Fibroblast of skin of abdomen (primary cell): ENCODE measurements at regions not wholly inside any gene's neighbourhood (a gene's known extent, or its start where the extent isn't known, plus 50 kb on each side); places are given as distances from the start of the nearest gene placed in this dataset.

ENCODE experiments used
- DNase-seq: peaks from one replicate; pipeline ENCODE4 v3.0.0-alpha.2; 2013

DNA sequence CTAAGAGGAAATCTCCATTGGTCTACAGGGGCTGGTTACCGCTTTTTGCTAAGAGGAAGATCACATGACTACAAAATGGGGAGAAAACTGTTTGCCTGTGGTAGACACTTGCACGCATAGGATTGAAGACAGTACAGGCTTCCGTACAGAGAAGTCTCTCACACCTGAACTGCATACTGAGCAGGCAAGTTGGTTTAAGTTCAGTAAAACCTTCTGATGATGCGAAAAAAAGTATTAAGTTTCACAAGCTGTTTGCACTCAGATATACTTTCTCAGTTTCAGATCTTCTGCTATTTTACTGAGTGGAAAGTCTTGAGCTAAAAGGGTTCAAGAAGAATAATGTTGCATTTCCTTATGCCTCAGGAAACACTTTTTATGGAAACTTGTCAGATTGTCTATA is 292.2 kb upstream of the MC4R start:
- no peak for DNase-seq

DNA sequence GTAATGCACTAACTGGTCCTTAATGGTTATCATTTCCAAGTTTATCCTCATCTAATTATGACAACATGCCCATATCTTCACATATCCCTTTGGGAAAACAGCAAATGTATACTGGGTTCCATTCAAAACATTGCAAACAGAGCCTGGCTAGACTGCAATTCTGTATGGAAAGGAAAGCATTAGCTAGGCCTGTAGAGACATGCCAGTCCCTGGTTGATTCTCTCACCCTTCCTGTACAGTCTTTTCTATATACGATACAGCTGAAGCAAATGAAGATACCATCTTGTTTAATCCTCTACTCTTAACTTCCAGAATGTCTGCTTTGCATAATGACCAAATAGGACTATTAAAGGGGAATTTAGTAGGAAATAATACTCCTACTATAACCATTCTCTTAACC is 294.4 kb upstream of the MC4R start:
- DNase-seq, result no peak

DNA sequence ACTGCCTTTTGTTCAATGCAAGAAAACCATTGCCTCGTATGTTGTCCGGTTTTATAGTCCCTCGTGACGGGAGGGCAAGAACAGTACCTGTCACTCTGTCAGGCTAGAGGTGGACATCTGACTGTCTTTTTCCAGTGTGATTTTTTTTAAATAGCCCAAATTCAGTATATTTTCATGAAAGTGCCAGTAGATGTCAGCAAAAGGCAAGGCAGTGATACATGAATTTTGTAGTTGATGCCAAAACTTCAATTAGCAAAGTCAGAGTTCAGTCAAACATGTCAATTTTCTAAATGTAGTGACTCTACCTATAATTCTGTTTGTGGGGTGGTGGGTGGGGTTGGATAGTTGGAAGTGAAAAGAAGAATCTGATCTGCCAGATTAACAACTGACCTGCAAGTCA is 296.0 kb upstream of the MC4R start:
- DNase-seq, result no peak

DNA sequence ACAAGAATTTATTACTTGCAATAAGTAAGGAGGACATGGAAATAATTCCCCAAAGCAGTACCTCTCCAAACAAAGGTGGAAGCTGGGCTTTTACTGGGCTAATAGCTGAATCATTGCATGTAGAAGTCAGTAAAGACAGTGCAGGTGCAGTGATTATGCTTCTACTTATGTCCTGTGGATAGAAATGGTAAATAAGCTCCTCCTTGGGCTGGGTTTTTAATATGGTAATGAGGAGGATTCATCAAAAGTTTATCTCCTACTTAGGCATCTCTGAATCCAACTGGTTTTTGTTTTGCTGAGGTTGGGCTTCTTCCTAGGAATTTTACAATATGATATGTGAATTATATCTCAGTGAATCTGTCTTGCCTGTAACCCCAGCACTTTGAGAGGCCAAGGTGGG is 297.4 kb upstream of the MC4R start:
- DNase-seq, result no peak

DNA sequence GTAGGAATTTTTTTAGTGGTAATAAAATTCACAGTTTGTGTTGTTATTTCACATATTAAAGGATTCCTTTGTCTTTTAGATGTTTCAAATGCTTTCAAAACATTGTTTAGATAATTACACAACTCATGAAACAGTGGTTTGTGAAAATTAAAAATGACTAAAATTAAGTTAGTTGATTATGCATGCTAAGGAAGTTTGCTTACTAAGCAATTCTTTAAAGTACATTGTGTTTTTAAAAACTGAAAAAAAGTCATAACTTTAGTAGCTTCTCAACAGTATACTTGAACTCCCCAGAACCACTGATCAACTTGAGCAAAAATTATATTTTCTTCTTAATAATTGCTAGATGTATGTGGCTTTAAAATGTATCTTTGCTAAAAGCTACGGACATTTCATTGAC is 298.4 kb upstream of the MC4R start:
- DNase-seq, result no peak

DNA sequence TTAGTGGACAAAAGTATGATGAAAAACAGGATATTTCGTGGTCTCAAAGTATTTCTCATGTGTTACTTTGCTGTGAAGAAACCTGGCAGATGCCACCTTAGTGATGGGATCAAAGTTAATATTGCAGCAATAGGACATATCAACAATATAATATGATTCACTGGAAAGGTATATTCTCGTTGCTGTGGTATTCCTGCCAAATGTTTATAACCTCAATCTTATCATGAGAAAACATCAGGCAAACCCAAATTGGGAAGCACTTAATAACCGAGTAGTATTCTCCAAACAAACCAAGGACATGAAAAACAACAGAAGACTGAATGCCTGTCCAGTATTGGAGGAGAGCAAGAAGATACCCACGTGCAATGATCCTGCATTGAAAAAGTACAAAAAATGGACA is 302.6 kb upstream of the MC4R start:
- DNase-seq, result no peak

DNA sequence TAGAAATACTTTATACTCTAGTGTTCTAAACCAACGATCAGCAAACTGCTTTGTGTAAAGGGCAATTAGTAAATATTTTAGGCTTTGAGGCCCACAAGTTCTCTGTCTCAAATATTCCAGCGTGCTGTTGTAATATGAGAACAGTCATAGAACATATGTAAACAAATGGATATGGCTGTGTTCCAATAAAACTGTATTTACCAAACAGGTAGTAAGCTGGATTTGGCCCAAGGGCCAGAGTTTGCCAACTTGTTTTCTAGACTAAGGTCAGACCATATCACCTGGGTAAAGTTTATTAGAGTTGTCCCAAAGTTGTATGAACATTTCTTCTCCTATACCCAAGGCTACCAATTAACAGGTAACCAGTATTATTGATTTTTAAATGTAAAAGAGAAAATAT is 303.2 kb upstream of the MC4R start:
- no peak for DNase-seq

DNA sequence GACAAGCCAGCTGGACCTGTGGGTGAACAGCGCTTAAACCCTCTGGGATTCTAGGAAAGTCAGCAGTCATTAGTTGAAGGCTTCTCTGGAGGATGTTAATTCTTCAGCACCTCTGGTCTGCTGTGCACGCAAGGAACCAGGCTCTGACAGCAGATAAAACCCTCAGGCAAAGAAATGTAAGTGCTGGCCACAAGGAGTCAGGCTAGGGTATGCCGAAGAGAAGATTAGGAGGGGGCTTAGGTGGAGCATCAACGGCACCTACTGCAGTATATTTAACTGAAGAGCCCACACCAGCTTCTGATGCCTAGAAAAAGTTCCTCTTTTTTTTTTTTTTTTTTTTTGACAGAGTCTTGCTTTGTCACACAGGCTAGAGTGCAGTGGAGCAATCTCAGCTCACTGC is 304.2 kb upstream of the MC4R start:
- DNase-seq, result no peak

DNA sequence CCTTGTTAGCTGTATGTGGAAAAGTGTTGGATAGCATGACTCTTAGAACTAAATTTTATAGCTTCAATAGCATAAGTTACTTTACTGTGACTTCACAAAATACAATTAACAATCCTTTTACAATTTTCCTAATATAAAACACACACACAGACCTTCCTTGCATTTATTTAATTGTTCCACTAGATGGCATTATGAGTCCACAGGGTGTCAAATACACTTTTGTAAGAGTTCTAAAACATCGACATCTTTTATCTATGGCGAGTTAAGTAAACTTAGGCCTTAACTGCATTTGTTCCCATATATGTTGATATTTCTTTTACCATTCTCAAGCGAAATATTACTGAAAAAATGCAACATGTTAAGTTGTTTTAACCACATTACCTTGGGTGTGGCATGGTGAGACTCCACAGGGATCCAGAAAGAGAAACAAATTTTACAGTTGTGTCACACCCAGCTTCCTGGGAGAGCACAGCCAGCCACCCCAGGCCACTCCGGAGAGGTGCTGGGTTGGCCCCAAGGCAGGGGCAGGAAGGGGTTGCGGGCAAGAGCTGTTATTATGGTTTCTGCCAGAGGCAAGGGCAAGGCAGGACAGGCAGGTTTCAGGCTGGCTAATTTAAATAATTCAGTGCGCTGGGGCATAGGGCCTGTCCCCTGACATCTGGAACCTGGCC is 312.4 kb upstream of the MC4R start:
- DNase-seq, result peak; percentile 24

DNA sequence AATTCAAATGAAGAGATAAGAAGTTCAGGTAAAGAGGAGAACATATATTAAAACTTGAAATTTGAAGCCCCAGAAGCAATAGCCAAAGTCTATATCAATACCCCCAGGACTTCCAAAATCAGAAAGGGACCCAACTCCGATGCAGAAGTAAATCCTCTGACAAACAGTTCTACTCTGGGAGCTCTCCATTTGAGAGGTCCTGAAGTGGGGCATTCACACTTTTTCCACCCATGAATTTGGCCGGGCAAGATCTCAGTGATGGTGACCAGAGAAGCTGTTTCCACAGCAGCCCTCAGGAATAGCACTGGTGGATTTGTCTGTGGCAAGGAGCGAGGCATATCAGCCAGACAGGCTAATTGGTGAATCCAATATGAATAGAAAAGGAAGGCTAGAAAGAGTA is 313.6 kb upstream of the MC4R start:
- DNase-seq, result no peak

DNA sequence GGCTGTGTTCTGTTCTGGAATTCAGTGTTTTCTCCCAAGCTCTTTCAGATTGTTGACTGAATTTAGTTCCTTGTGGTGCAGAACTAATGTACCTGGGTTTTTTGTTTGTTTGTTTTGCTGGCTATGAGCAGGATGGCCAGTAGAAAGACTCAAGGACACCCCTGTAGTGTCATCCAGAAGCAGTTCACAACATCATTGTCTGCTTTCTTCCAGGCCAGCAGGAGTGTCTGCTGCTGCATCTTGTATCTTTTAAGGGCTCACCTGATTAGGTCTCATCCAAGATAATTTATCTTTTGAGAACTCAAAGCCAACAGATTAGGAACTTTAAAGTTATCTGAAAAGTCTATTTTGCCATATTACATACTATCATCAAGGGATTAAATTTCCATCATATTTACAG is 318.5 kb upstream of the MC4R start:
- DNase-seq, result no peak

DNA sequence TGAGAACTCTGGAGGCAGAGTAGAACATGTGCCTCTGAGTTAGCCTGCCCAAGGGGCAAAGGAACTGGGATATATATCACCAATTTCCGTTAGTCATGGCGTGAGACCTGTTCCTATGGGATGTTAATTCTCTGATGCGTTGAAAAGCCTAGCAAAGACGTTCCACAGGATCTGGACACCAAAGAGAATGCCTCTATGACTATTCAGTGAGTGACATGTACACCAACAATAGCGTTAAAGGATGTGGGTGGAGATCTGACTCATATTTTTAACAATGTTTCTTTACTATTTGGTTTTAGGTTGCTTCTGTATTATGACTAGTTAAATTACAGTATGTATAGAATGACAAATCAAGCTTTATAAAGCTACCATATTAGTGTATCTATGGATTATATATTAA is 320.9 kb upstream of the MC4R start:
- peak; percentile 38 for DNase-seq

DNA sequence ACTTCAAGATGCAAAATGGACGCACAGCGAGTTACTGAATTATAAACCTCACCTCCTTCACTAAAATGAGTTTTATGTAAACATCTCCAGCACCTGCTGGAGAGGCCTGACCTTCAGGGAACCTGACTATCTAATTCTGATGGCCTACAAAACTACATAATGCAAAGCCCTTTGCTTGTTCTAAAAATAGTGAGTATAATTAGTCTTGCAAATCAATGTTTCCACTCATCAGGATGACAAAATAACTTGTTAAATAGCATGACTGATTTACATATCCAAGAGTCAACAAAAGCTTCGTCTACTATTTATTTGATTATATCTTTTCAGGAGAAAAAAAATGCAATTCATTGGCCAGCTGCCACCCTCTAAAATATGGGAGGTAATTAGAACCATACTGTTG is 326.3 kb upstream of the MC4R start:
- no peak for DNase-seq

DNA sequence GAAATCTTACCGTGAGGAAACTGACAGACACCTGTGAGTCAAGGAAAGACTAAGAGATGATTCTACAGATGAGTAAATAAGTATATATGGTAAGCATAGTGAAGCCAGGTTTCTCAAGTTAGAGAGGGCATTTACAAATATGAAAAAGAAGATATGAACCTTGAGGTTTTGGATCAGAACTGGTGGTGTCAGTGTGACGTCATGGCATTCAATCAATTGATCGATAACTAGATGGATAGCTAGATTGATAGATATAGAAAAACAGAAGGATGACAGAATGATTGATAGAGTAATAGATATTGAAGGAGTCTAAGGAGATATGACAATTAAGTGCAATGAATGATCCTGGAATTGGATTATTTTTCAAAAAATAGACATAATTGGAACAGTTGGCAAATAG is 350.2 kb upstream of the MC4R start:
- no peak for DNase-seq

DNA sequence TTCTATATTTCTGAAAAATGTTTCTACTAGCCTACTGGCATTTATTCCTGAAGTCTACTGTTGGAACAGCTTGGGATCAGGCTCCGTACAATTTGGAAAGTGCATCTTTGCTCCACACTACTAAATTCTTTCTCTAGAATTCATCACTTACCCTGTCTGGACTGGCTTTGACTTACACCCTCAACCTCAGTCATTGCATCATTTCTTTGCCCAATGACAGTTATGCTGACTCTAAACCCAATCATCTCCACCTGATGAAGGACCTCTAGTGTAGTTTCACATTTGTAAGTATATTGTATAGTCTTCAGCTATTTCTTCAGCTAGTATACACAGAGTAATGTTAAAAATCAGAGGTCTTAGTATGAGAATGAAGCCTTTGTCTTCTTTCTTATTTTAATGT is 359.6 kb upstream of the MC4R start:
- peak; percentile 6 for DNase-seq

DNA sequence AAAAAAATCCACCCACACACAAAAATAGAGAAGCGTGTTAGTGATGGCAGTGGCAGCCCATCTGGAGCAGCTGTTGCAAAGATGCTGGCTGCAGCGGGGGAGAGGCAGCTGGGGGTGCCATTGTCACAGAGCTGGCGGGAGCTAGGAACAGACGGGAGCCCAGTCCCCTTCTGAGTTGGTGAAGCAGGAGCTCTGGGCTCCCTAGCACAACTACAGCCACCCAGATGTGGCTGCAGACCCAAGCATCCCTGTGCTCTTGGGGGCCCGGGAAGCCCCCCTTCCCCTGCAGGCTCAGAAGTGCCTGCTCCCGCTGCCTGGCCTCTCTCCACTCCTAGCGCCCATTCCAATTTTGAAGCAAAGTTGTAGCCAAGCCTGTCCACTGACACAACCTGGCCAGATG is 366.6 kb upstream of the MC4R start:
- no peak for DNase-seq

DNA sequence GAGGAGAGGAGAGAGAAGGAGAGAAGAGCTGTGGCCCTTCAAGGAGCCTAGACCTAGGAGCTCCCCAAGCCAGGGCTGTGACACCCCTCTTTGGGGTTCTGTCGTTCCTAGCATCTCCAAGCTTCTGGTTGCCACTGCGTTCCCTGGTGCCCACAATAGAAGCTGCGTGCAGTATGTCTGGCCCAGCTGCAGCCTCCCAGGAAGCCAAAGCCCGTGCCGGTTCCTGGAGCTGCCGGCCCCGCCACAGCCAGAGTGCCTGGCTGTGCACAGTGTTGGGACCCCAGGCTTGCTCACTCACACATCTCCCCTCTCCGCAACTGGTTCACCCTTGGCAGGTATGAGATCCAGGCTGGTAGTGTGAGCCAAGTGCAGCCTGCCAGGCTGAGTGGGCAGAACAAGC is 367.7 kb upstream of the MC4R start:
- no peak for DNase-seq

DNA sequence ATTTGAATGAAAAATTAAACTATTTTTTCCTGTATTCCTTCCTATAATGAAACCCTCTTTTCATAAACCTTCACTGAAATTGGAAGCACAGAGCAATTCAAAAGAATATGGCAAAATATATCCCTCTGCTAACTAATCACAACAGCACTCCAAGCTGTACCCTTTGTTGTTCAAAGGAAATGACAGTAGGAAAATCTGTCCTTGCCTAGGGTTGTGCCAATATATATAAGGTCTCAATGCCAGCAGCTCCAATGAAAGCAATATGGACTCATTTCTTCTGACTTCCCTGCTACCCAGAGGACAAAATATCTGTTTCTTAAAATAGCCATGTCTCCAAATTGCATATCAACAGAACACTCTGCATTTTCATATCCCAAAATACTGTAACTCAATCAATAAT is 373.9 kb upstream of the MC4R start:
- no peak for DNase-seq

DNA sequence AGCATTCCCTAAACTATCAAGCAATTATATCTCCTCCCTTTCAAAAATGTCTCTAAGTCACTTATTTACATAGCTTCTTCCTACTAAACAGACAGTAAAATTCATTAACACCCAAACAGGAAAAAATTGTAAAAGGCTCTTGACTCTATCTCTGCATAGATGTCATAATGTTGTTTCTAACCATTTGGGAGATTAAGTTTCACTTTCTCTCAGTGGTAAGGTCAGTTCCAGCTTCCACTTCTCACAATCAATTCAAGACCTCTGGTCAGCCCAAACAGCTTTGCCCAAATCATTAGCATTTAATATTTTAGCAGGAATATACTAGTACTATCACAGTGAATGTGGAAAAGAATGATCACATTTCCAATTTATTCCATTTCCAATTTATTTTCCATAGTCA is 374.3 kb upstream of the MC4R start:
- no peak for DNase-seq

DNA sequence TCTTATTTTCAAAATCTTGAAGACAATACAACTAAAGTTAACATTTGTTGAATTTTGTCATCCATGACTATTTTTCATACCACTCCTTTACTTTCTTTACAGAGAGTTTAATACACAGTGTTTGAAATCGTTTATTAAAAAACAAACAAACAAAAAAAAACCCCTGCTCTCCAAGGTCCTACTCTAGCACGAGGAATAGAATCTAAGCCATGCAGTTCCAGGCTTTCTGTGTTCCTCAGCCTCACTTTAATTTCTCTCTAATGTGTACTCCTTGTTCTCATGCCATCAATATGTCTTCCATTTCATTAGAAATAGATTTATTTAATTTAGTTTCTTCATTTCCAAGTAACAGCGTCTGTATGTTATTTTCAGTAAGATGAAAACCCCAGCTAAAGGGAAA is 381.2 kb upstream of the MC4R start:
- DNase-seq, result no peak

DNA sequence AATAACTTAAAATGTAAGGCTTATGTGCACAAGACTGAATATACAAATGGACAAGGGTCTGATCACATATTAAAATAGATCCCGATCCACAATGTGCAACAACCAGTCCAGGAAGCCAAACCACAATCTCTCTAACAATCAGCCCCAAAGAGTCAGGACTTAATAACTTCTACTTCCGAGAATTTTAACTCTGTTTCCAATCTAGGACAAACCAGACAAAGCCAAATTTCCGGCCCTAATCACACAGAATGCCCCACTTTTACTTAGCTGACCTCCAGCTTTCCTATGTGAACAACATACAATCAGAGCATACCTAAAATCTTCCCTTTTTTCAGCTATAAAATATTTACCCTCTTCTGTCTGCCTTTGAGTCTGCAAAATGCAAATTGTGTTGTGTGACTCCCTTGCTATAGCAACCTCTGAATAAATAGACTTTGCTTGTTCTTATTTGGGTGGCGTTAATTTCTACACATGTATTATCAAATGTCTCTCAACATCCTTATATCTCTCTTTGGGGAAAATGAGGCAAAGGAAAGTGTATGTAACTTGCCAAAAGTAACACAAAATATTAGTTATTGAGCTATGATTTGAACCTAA is 381.9 kb upstream of the MC4R start:
- no peak for DNase-seq

DNA sequence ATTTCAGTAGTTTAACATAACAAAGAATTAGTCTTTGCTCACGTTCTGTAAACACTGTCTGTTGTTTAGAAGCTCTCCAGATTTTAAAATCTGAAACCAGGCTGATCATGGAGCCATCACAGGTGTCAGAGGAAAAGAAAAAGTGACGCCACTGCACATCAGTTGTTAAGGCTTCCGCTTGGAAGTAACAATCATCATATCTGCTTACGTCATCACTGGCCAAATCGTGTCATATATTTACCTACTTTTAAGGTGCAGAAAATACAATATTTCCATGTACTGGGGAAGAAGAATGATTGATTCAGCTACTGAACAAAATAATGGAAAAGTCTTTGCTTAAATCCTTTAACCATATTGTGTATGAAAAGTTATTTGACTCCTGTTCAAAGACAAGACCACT is 382.6 kb upstream of the MC4R start:
- no peak for DNase-seq

DNA sequence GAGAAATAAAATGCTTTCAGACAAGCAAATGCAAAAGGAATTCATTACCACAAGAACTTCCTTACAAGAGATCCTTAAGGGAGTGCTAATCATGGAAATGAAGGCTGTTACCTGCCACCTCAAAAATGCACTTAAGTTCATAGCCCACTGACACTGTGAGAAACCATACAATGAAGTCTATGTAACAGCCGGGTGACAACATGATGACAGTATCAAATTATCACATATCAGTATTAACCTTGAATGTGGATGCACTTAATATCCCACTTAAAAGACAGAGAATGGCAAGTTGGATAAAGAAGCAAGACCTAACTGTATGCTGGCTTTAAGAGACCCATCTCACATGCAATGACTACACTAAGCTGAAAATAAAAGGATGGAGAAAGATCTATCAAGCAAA is 403.4 kb upstream of the MC4R start:
- DNase-seq, result no peak

DNA sequence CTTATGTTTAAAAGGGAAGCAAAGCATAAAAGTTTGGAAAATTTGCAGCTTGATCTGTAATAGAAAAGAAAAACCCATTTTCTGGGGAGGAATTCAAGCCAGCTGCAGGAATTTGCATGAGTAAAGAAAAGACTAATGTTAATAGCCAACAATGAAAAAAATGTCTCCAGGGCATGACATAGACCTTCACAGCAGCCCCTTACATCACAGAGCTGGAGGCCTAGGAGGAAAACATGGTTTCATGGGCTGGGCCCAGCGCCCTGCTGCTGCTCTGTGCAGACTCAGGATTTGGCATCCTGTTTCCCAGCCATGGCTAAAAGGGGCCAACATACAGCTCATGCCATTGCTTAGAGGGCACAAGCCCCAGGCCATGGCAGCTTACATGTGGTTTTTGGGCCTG is 411.6 kb upstream of the MC4R start:
- no peak for DNase-seq

DNA sequence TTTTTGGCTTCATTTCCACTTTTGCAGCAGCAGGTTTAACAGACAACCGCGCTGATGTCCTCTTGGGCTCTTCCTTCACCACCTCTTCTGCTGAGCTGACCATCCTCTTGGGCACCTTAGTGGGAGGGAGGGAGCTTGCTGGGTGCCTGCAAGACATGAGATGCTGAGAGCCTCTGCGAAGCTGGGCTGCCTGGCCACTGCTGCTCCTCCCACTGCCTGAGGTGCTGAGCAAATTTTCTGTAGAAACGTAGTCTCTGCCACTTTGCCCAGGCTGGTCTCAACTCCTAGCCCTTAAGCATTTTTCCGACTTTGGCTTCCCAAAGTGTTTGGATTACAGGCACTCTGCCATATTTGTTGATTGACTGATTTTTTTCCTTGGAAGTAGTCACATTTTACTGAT is 422.2 kb upstream of the MC4R start:
- DNase-seq, result no peak
